ENCODE measurements at regions not wholly inside any gene's neighbourhood (a gene's known extent, or its start where the extent isn't known, plus 50 kb on each side); places are given as distances from the start of the nearest gene placed in this dataset.

- no peak overlapping the region for H3K4me3 ChIP-seq (ENCODE audit: low read depth, low read length)
- ChIA-PET CTCF (no interaction called here), POLR2A (no interaction called here)
- DNase-seq (ENCODE audit: low read depth, low spot score): no peak
- no peak for TF ChIP-seq CTCF (IDR thresholded peaks at IDR 0.05; ENCODE audit: insufficient read depth, low read length, missing control alignments)
Observed at GRCh38 chr20:21564127-21564773, 50.4 kb upstream of the NKX2-2 start.
